Caco-2 (cell line): ENCODE measurements at regions not wholly inside any gene's neighbourhood (a gene's known extent, or its start where the extent isn't known, plus 50 kb on each side); places are given as distances from the start of the nearest gene placed in this dataset.
"Not testable (repeated sequence)": the region's sequence is repeated elsewhere in the genome, so short reads cannot be mapped to it uniquely, and the experiment has no call there.

ENCODE experiments used
- BruUV-seq: library from RNA; stranded (reverse); fragments of 400-500 nt; replicated peaks from 2 replicates; lab custom pipeline; 2021; lab: Mats Ljungman, UMichigan
- CTCF ChIA-PET: fragments of 300-600 bp; sonication (Branson Sonifier 250); formaldehyde crosslinking; loops from one replicate; lab custom pipeline; 2022; ENCODE audit warnings: antibody characterized with exemption; lab: Charles Lee
- POLR2A ChIA-PET: fragments of 300-600 bp; sonication (Branson Sonifier 250); formaldehyde crosslinking; loops from one replicate; lab custom pipeline; 2022; ENCODE audit warnings: antibody characterized with exemption; lab: Charles Lee
- DNase-seq, 2 experiments: peaks; one replicate each; pipeline versions ENCODE4 v3.0.0 to v3.0.0-alpha.2; 2020 to 2022
- H3K27me3 ChIP-seq: replicated peaks from 2 replicates; pipeline ENCODE4 v1.6.0; 2011; ENCODE audit warnings: low read length; ENCODE audit not compliant: control insufficient read depth, insufficient read depth
- H3K36me3 ChIP-seq: 2 replicates; pipeline ENCODE4 v1.5.1; 2011; ENCODE audit warnings: low read length; ENCODE audit not compliant: control insufficient read depth, insufficient read depth
- H3K4me1 ChIP-seq: fragments of 250-450 bp; sonication (Bioruptor Pico); 2 replicates; pipeline ENCODE4 v1.5.1; 2020; ENCODE audit warnings: mild to moderate bottlenecking
- H3K4me3 ChIP-seq: 2 replicates; pipeline ENCODE4 v1.5.1; 2011; ENCODE audit warnings: low read depth, mild to moderate bottlenecking, control low read depth, low read length
- H3K9me3 ChIP-seq: fragments of 250-450 bp; sonication (Bioruptor Pico); 2 replicates; pipeline ENCODE4 v1.5.1; 2020; ENCODE audit warnings: mild to moderate bottlenecking, moderate library complexity
- H3K27ac Mint-ChIP-seq: one replicate; pipeline ENCODE4 v1.8.0; 2022; ENCODE audit warnings: mixed read lengths; ENCODE audit not compliant: unreplicated experiment
- H3K27me3 Mint-ChIP-seq: one replicate; pipeline ENCODE4 v1.8.0; 2022; ENCODE audit warnings: mixed read lengths; ENCODE audit not compliant: insufficient read depth, unreplicated experiment
- H3K36me3 Mint-ChIP-seq: one replicate; pipeline ENCODE4 v1.8.0; 2022; ENCODE audit warnings: mild to moderate bottlenecking, mixed read lengths; ENCODE audit not compliant: insufficient read depth, unreplicated experiment
- H3K4me1 Mint-ChIP-seq: one replicate; pipeline ENCODE4 v1.8.0; 2022; ENCODE audit warnings: low read depth, mixed read lengths; ENCODE audit not compliant: unreplicated experiment
- H3K4me3 Mint-ChIP-seq: one replicate; pipeline ENCODE4 v1.8.0; 2022; ENCODE audit warnings: mild to moderate bottlenecking, moderate library complexity, mixed read lengths; ENCODE audit not compliant: unreplicated experiment
- H3K9me3 Mint-ChIP-seq: one replicate; pipeline ENCODE4 v1.8.0; 2022; ENCODE audit warnings: mixed read lengths; ENCODE audit not compliant: unreplicated experiment
- intact Hi-C: fragments of 100-400 bp; cut with micrococcal nuclease; formaldehyde crosslinking; loops from one replicate; pipeline ENCODE4 v1.10.0; 2022; ENCODE audit not compliant: unreplicated experiment

DNA sequence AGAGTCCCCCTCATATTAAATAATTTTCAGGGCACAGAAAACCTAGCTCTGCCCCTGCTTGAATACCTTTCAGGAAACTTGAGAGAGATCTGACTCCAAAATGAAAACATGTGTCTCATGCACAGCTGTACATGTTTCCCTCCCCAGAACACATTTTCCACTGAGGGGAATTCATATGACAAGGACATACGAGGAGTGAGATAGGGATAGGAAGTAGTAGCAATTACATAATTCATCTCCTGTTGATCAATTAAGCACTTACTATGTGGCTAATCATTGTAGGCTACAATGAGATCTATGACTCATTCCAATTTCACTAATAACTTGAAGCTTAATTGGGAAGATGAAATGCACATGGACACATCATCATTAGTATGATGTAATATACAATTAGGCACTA, 302.1 kb downstream of the PCDH11X start:
- H3K27me3 ChIP-seq, BruUV-seq, H3K4me3 ChIP-seq, CTCF ChIA-PET, H3K9me3 Mint-ChIP-seq, POLR2A ChIA-PET, H3K4me3 Mint-ChIP-seq, H3K4me1 Mint-ChIP-seq, intact Hi-C loops, H3K36me3 ChIP-seq, H3K27ac Mint-ChIP-seq, H3K9me3 ChIP-seq, H3K27me3 Mint-ChIP-seq, H3K36me3 Mint-ChIP-seq, H3K4me1 ChIP-seq, DNase-seq: not testable (repeated sequence)

DNA sequence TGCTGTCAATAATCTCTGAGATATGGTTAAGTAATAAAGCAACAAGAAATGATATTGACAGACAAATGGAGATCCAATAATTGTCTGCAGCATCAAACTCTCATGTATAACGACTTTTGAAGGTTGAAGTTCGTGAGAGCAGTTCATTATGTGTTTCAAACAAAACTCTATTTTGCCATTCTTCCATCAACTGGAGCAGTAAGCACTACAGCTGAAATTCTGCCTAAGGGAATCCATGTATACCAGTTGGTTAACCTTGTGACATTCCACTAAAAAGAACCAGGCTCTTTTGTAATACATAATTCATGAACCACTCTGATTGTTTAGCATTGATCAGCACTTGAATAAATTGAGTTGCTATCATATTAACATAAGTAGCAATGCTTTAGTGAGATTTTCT, 311.6 kb downstream of the PCDH11X start:
- H3K4me3 ChIP-seq, H3K36me3 Mint-ChIP-seq, H3K27me3 ChIP-seq, CTCF ChIA-PET, BruUV-seq, H3K4me1 Mint-ChIP-seq, intact Hi-C loops, H3K27me3 Mint-ChIP-seq, H3K9me3 Mint-ChIP-seq, H3K9me3 ChIP-seq, DNase-seq, H3K27ac Mint-ChIP-seq, H3K4me1 ChIP-seq, H3K4me3 Mint-ChIP-seq, POLR2A ChIA-PET, H3K36me3 ChIP-seq: not testable (repeated sequence)

DNA sequence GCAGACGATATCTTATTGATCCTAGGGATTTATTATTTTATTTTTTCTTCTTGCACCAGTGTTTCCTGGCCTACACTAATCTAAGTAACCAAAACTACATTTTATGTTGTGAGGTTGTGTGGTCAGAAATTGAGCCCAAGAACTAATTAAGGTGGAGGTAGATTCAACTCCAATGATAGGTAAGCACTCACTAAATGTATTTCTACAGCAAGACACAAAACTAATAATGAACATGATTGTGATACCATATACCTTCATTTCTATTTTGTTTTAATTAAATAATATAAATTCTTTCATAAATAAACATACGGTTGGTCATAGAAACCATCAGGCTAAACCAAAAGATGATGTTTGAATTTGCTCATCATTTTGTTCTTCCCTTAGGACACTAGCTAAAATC, 319.0 kb downstream of the PCDH11X start:
- H3K9me3 Mint-ChIP-seq, H3K4me3 ChIP-seq, DNase-seq, H3K36me3 Mint-ChIP-seq, H3K4me1 ChIP-seq, H3K4me3 Mint-ChIP-seq, H3K27me3 Mint-ChIP-seq, H3K27me3 ChIP-seq, POLR2A ChIA-PET, H3K36me3 ChIP-seq, H3K4me1 Mint-ChIP-seq, CTCF ChIA-PET, BruUV-seq, H3K27ac Mint-ChIP-seq, intact Hi-C loops, H3K9me3 ChIP-seq: not testable (repeated sequence)

DNA sequence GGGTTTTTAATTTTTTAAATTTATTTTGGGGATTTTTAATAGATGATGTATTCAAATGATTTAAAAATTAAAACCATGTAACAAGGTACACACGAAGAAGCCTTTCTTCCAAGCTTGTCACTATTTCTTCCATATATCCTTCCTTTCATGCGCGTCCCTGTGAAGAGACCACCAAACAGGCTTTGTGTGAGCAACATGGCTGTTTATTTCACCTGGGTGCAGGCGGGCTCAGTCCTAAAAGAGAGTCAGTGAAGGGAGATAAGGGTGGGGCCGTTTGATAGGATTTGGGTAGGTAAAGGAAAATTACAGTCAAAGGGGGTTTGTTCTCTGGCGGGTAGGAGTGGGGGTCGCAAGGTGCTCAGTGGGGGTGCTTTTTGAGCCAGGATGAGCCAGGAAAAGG, 320.9 kb downstream of the PCDH11X start:
- H3K27me3 ChIP-seq, H3K27ac Mint-ChIP-seq, H3K4me1 ChIP-seq, H3K36me3 ChIP-seq, H3K9me3 ChIP-seq, DNase-seq, BruUV-seq, H3K27me3 Mint-ChIP-seq, intact Hi-C loops, H3K9me3 Mint-ChIP-seq, CTCF ChIA-PET, H3K4me3 ChIP-seq, POLR2A ChIA-PET, H3K4me3 Mint-ChIP-seq, H3K4me1 Mint-ChIP-seq, H3K36me3 Mint-ChIP-seq: not testable (repeated sequence)

DNA sequence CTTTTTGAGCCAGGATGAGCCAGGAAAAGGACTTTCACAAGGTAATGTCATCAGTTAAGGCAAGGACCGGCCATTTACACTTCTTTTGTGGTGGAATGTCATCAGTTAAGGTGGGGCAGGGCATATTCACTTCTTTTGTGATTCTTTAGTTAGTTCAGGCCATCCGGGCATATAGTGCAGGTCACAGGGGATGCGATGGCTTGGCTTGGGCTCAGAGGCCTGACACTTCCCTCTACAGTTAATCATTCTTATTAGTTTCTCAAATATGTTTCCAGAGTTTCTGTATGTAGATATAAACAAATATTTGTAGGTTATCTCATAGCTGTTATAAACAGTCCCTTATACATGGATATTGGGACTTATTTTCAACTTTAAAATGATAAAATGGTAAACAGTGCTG, 326.5 kb downstream of the PCDH11X start:
- H3K36me3 Mint-ChIP-seq, H3K36me3 ChIP-seq, CTCF ChIA-PET, BruUV-seq, H3K4me3 ChIP-seq, H3K4me1 ChIP-seq, H3K27ac Mint-ChIP-seq, DNase-seq, intact Hi-C loops, H3K9me3 Mint-ChIP-seq, H3K27me3 ChIP-seq, H3K27me3 Mint-ChIP-seq, H3K4me3 Mint-ChIP-seq, H3K9me3 ChIP-seq, POLR2A ChIA-PET, H3K4me1 Mint-ChIP-seq: not testable (repeated sequence)

DNA sequence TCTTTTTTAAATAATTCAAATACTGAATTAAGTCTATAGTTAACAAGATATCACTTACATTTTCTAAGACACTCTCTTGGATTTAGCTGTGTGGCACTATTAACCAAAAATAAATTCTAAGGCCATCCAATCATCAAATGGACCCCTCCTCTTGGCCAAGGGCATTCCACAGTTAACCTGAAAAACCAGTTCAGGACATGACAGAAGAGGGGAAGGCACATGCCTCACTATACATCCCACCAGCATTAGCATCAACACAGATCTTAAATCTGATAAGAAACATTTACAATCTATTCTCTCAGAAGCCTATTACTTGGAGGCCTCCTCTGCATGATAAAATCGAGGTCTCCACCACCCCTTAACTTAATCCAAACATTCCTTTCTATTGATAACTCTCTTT, 327.5 kb downstream of the PCDH11X start:
- H3K4me1 Mint-ChIP-seq, H3K27me3 ChIP-seq, H3K27me3 Mint-ChIP-seq, H3K36me3 ChIP-seq, H3K4me3 Mint-ChIP-seq, BruUV-seq, H3K4me1 ChIP-seq, H3K4me3 ChIP-seq, intact Hi-C loops, H3K27ac Mint-ChIP-seq, H3K36me3 Mint-ChIP-seq, DNase-seq, CTCF ChIA-PET, POLR2A ChIA-PET, H3K9me3 ChIP-seq, H3K9me3 Mint-ChIP-seq: not testable (repeated sequence)

DNA sequence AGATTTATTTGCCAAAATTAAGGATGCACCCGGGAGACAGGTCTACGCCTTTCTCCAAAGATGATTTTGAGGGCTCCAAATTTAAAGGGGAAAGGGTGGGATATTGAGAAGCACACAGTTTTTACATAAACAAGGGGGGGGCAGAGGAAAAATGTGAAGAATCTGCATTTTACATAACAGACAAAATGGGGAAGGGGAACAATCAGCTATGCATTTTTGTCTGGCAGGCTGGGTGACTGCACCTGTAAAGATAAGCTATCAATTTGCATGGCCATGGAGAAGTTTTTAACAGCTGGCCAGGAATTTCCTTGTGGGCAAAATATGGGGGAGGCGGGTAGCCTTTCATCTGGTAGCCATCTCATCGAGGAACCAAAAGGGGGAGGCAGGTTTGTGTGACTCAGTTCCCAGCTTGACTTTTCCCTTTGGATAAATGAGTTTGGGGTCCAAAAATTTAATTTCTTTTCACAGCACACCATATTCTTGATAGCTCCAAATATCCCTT, 331.3 kb downstream of the PCDH11X start:
- H3K27me3 ChIP-seq, BruUV-seq, H3K4me1 ChIP-seq, intact Hi-C loops, H3K4me3 ChIP-seq, DNase-seq, H3K4me3 Mint-ChIP-seq, H3K9me3 ChIP-seq, POLR2A ChIA-PET, H3K27ac Mint-ChIP-seq, H3K4me1 Mint-ChIP-seq, H3K9me3 Mint-ChIP-seq, H3K36me3 Mint-ChIP-seq, H3K27me3 Mint-ChIP-seq, H3K36me3 ChIP-seq, CTCF ChIA-PET: not testable (repeated sequence)
